Endometrial microvascular endothelial cells (primary cell): ENCODE measurements at regions not wholly inside any gene's neighbourhood (a gene's known extent, or its start where the extent isn't known, plus 50 kb on each side); places are given as distances from the start of the nearest gene placed in this dataset.
"Not testable (repeated sequence)": the region's sequence is repeated elsewhere in the genome, so short reads cannot be mapped to it uniquely, and the experiment has no call there.

Source experiments
- in situ Hi-C: cut with HindIII; loops from 2 replicates; pipeline ENCODE4 v1.10.0; 2017; ENCODE audit warnings: low sequenced_read_pairs, low pct_unique_long_range_greater_than_20kb; ENCODE audit errors: inconsistent ontology term

DNA sequence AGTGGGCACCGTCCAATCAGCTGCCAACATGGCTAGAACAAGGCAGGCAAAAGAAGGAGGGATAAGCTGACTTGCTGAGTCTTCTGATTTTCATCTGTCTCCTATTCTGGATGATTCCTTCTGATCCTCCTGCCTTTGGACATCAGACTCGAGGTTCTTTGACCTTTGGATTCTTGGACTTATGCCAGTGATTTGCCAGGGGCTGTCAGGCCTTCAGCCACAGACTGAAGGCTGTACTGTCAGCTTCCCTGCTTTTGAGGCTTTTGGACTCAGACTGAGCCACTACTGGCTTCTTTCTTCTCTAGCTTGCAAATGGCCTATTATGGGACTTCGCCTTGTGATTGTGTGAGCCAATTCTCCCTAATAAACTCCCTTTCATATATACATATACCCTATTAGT is 146.8 kb upstream of the IFNE start:
- in situ Hi-C loops, result not testable (repeated sequence)

DNA sequence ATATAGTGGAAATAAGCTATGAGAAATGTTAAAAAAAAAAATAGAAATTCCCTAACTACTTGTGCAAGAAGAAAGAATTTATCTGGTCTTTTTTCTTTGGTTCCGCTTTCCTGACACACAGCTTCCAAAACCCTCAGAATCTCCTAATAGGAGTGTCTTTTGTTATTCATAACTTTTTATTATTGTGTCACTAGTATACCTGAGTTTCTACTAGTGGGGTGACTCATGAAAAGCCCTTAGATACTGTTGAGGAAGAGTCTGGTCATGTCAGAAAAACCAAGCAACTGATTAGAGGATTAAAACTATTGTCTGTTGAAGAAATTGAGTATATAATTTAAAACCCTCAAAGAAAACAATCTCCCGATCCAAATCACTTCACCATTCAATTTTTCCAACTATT is 152.8 kb upstream of the IFNE start:
- in situ Hi-C loops, result no loop called here

DNA sequence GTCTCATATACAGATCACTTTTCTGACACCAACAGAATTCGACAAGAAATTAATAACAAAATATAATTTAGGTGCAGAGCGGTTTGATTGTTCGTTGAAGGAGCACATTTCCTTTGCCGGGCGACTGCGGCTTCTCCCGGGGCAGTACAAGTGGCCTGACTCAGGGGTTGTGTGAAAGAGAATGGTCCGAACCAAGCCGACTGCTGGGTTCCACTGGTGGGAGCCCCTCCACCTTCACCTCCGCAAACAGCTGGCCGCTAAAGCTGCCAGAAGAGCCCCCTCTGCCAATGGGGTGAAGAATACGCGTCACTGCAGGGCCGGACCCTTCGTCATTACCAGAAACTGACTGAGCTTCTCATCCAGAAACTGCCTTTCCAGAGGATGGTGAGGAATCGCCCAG is 156.0 kb upstream of the IFNE start:
- in situ Hi-C loops, result no loop called here

DNA sequence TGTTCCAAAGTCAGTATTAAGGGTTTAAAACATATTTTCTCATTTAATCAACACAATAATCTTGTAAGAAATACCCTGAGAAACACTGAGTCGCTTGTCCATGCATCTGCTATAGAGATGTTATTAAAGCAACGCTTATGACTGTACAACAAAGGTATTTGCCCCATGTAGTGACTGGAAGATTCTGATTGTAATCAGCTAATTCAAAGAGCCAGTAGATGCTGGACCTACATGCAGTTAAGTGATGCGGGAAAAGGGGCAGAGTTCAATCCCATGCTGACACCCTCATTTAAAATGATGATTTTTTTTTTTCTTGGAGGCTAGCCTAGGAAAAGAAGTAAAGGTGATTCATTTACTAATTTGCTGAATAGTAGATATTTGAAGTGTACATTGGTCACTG is 149.3 kb upstream of the MTAP start:
- in situ Hi-C loops, result no loop called here

DNA sequence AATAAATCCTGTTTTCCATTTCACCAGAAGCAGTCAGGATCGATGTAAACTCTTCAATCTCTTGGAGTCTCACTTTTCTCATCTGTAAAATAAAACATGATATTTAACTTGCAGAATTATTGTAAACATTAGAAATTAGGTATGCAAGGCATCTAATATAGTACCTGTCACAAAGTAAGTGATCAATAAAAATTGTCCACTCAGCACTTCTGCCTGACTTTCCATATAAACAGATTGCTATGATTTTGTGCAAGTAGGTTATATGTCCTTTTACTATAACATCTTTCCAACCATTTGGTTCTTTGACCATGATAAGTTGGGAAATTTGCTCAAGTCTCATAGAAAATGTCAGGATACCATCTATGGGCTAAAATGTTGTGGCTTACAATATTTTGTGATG is 148.8 kb upstream of the MTAP start:
- in situ Hi-C loops, result no loop called here

DNA sequence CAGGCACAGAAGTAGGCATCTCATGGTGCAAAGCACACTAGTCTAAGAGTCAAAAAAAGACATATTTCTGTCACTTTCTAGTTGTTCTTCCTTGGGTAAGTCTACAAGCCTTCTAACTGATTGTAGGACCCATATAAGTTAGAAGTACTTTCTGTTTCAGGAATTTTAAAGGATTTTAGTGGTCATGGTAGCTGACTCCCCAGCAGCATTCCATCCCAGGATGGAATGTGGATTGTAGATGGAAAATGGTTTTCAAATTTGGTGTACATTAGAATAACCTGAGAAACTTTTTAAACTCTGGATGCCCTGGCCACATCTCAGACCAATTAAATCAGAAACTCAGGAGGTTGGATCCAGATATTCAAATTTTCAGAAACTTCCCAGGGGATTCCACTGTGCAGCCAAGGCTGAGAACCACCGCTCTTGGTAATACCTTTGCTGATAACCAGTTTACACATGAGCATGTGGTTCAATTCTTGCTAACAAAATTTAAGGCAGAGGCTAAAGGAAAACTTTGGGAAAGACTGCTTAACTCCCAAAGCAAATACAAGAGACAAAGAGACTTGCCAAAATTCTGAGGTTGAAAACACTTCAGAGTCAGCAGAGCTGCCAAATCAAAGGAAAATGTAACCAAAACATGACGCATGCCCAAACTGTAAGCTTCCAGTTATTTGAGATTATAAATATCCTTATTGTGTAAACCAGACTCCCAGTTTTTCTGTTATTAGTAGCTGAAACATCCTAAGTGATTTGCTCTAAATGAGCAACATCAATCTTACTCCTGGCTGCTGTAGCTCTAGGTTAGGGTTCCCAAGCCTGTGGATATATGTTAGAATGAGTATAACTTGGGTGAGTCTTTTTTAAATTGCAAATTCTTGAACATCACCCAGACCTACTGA is 145.4 kb upstream of the MTAP start:
- in situ Hi-C loops, result no loop called here

DNA sequence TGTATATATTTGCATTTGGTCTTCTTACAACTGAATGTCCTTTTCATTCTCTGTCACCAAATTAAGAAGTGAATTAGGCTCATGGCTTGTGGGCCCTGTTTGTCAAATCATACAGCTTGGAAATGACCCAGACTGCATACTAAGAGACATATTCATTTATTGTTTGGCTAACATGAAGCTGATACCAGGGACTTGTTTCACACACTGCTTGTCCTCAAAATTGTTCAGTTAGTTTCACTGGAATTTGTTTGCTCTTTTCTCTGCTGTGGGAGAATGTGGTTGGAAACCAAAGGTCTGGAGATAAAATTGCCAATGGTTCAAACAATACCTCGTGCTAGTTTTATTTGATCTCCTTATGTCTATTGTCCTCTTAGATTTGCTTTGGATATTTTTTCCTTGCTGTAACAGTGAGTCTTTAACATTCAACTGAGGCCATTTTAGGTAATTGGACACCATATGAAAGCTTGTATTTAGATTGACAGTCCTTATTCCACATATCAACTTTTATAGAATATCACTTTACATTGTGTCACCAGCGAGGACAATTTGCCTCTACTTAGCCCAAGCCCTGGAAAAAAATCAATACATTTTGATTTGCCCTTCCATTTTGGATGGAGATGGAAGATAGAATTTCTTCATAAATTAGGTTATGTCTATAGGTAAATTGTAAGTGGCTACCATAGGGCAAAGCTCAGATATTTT is 144.3 kb upstream of the MTAP start:
- in situ Hi-C loops, result no loop called here

DNA sequence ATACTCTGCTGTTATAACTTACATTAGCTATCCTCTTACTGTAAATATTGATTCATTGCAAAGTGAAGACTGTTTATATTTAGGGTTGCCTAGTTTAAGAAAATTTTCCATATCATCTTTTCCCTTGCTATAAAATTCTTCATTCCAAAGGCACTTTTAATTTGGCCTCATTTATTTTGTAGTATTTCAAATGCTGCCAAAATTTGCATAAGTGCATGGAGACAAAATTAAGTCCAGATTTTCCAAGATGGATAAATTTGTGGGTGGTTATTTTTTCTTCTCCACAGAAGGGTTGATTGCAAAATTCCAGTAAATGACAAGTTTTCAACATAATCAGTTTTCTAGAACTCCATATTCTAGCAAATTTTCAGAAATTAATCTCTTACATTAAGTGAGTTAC is 141.5 kb upstream of the MTAP start:
- in situ Hi-C loops, result no loop called here

DNA sequence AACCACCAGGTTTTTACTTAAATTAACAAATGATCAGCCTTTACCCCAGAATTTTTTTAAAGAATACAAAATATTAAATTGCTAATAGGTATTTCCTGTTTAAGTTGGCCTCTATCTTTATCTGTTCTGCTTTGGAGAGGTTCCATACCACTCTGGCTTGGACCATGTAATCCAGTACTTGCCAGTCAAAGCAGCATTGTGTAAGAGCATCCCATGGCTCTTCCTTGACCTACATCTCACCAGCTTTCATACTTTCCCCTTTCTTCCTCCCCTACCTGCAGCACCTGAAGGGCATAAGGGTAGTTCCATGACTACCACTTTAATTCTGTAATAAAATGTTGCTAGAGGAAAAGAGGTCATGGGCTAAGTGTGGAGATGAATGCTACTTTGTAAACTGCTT is 140.8 kb upstream of the MTAP start:
- in situ Hi-C loops, result no loop called here

DNA sequence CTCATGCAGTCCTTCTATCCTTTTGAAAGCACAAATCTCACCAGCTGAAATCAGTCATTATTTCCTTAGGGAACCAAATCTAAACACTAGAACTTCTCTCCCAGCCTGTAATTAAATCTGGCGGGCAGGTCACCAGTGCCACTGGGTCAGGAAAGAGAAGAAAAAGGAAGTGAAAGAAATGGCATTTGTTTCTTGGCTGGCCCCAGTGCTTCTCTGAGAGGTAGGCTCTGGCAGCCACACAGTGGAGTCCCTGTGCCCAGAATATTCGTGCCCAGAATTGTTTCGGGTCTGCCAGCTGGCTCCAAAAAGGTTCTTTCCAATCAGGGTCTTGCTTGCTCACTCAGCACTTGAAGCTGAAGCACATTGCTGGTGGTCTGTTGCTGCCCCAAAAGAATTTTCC is 133.9 kb upstream of the MTAP start:
- in situ Hi-C loops, result no loop called here

DNA sequence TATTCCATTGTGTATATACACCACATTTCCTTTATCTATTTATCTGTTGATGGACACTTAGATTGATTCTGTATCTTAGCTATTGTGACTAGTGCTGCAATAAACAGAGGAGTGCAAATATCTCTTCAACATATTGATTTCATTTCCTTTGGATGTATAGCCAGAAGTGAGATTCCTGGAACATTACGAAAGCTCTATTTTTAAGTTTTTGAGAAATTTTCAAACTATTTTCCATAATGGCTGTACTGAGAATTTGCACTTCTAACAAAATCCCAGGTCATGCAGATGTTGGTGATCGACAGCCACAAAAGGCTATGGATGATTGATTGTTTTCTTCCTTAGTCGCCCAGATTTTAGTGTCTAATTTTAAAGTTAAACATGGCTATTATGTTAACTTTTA is 132.7 kb upstream of the MTAP start:
- in situ Hi-C loops, result no loop called here

DNA sequence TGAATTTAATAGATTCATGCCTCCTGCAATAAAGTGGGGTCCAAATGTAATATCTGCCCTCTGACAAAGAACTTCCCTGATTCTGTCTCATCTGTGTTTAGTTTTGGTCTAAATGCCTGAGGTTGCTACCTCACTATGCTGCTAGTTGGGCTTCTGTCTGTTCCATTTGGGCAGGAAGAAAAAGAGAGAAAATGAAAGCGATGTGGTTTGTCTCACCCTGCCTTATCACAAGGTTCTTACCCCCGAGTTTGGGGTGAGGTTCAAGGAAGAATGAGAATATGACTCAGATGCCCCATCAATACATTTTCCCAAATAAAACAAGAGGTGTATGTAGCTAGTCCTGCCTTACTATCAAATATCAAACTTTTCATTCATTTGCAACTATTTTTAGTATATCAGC is 132.1 kb upstream of the MTAP start:
- in situ Hi-C loops, result no loop called here

DNA sequence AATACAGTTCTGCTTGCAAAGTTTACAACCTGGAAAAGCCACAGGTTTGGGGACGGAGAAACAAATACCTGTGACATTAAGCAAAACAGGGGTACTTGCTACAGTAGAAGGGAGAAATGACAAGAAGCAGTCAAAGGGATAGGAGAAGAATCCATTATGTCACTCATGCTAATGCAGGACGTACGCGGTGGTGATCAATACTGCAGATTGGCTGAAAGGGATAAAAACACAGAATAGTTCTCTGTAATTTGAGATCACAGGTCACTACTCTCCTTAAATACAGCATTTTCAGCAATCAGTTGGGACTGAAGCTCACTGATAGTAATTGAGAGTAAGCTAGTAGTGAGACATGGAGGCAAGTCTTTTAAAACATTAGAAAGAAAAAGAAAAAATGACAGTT is 130.3 kb upstream of the MTAP start:
- in situ Hi-C loops, result no loop called here

DNA sequence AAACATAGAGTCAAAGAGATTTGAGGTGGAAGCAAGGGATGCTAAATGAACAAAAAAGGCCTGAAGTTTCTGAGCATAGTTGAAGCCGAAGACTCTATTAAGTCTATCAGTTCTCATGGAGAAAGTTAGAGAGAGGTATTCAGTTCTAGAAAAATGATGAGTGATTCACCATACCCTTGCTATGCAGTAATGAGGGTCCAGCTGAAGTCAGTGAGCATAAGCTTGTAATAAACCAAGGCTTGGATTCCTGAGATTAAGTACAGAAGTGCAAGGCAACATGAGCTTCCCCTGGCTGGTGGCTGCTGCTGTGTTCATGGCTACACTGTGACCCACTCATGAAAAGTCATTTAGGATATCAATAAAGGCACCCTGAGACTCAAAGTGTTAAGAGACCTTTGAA is 129.7 kb upstream of the MTAP start:
- in situ Hi-C loops, result no loop called here

DNA sequence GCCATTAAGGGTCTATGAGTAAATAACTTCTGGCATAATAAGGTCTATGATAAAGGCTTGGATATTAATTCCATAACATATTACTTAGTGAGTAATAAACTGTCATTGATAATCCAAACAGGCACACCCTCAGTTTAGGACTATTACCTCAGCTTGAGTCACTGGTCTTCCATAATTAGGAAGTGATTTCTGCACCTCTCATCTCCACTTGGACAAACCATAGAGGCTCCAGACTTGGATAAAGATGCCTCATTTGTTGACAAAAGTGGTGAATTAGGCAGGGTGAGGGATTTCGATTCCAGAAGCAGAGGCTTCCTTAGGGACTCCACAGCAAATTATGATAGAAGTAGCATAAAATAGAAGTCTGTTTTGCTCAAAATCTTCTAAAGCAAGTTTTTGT is 127.5 kb upstream of the MTAP start:
- in situ Hi-C loops, result no loop called here

DNA sequence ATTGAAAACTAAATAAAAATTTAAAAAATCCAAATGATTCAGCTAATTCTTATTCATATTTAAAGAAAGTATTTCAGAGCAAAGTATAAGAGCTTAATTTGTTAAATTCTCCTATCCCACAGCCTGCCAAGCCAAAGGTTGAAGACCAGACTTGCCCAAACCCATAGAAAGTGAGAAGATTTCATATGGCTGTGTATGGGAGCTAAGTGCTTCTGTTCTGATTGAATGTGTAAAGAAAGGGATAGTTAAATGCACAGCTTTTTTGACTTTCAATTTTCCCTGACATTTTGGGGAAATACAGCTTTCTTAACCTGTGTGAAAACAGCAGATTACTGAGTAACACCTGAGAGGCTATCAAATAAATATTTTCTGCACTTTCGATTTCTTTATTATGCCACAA is 125.0 kb upstream of the MTAP start:
- in situ Hi-C loops, result no loop called here

DNA sequence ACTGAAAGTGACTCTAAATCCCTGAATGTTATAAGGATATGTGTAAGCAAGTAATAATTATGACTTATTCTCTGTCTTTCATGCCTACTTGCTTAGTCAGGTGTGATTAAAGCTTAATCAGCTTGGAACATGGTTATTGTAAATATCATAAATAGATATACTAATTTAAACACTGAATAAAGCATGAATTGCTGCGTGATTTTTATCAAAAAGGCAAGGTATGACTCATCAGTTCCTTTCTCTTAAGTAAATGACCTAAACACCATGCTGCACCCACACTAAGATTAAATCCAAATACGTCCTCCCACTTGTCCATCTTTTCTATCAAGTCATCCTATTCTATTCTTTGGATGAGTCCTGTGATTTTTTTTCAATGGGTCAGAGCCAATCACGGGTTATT is 124.6 kb upstream of the MTAP start:
- in situ Hi-C loops, result no loop called here

DNA sequence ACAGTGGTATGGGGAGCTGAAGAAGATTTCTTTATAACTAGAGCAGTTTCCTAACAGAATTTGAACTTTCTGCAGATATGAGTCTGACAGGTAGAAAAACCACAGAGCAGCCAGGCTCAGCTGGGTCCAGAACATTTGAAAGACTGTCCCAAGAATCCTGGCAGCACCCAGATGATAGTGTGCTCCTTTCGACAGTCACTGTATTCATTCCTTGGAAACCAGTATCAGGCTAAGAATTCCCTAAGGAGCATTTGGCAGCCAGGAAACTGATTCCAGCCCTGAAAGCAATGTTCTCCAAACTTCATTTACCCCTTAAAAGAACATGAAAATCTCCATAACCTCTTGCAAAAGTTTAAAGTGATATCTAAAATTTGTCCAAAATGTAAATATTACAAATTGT is 123.0 kb upstream of the MTAP start:
- in situ Hi-C loops, result no loop called here

DNA sequence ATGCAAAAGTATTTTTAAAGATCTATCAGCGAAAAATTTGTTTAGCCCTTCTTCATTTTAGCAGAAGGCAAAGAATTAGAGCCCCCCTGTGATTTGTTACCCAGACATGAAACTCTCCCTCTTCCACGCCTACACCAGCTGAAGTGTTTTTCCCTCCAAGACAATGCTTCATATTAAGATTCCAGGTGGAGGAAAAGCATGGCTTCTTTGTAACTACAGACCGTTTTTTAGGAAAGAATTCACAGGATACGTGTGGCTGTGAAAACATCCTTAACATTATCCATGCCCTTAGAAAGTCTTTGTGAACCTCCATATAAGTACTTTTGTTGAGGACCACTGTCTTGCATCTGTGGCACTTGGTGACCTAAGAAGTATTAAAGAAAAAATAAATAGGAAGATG is 121.8 kb upstream of the MTAP start:
- in situ Hi-C loops, result no loop called here

DNA sequence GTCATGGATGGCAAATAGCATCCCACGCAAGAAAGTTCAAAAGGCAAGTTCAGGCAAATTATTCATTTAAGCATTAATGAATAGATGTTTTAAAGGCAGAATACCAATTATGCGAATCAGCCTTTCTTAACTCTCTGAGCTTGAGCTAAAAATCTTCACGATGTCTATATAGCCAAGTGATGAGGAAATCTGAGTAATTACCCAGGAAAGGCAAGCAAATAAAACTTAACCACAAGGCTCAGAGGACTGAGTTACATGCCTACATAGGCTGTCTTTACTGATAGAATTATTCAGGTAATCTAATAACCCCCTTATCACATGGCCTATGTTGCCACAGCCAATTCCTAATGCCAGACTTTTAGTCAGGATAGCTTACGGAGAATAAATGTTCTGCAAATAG is 120.8 kb upstream of the MTAP start:
- in situ Hi-C loops, result no loop called here

DNA sequence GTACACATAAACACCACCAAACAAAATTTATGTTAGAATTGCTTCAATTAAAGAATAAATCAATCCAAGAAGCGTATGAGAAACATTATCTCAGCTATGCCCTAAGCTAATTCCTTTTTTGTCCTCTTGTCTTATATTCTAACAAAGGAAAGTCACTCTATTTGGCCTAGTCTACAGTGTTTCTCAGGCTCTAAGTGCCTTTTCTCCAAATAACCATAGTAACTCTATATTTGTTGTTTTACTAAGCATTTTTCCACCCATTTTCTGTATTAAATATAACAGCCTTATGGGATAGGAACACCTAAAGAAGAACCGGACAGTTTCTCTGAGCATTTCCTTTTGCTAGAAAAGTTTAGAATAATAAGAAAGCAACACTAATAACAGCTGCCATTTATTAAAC is 120.1 kb upstream of the MTAP start:
- in situ Hi-C loops, result no loop called here
